Endothelial cell of umbilical vein (primary cell): ENCODE measurements at regions not wholly inside any gene's neighbourhood (a gene's known extent, or its start where the extent isn't known, plus 50 kb on each side); places are given as distances from the start of the nearest gene placed in this dataset.

Experiments used
- BruUV-seq: library from RNA; stranded (reverse); fragments of 400-500 nt; replicated peaks from 2 replicates; lab custom pipeline; 2021; lab: Mats Ljungman, UMichigan
- CTCF ChIA-PET: fragments of 300-600, 350-600 bp; sonication (Branson Sonifier 250); formaldehyde crosslinking; loops from one replicate; lab custom pipeline; 2021; ENCODE audit warnings: antibody characterized with exemption, inconsistent platforms; lab: Charles Lee
- POLR2A ChIA-PET: fragments of 300-600, 350-600 bp; sonication (Branson Sonifier 250); formaldehyde crosslinking; loops from one replicate; lab custom pipeline; 2021; ENCODE audit warnings: antibody characterized with exemption, inconsistent platforms; lab: Charles Lee
- DNase-seq: peaks from one replicate; pipeline ENCODE4 v3.0.0-alpha.2; 2011; ENCODE audit warnings: low read depth, low spot score
- FAIRE-seq: peaks from 2 replicates; lab custom pipeline; 2011; peaks lifted over from hg19 to GRCh38; lab: Jason Lieb, UNC
- H2AFZ ChIP-seq: 2 replicates; pipeline ENCODE4 v1.6.0; 2012; ENCODE audit warnings: low read depth, low read length, control low read depth, inconsistent platforms
- H3K27ac ChIP-seq: 2 replicates; pipeline ENCODE4 v1.5.1; 2011; ENCODE audit warnings: low read depth, mild to moderate bottlenecking, control low read depth, low read length, moderate library complexity; ENCODE audit not compliant: insufficient read depth
- H3K27me3 ChIP-seq, 2 experiments: 2 replicates each; pipeline versions ENCODE4 v1.6.0 to v1.6.1; 2011; ENCODE audit warnings: low read length in 2 of 2, mixed read lengths in 1 of 2; ENCODE audit not compliant: control insufficient read depth in 2 of 2, insufficient read depth in 2 of 2
- H3K36me3 ChIP-seq, 2 experiments: 2 replicates in 1 of 2; 3 replicates in 1 of 2; pipeline ENCODE4 v1.5.1; 2011; ENCODE audit warnings: low read length in 2 of 2, mild to moderate bottlenecking in 1 of 2, moderate library complexity in 1 of 2; ENCODE audit not compliant: control insufficient read depth in 2 of 2, insufficient read depth in 2 of 2; ENCODE audit errors: extremely low read depth in 1 of 2
- H3K4me1 ChIP-seq: 3 replicates; pipeline ENCODE4 v1.5.1; 2011; ENCODE audit warnings: mild to moderate bottlenecking, low read length; ENCODE audit not compliant: control insufficient read depth, insufficient read depth; ENCODE audit errors: extremely low read depth
- H3K4me2 ChIP-seq: 2 replicates; pipeline ENCODE4 v1.6.1; 2011; ENCODE audit warnings: low read length, control low read depth, mixed read lengths; ENCODE audit not compliant: insufficient read depth
- H3K4me3 ChIP-seq, 3 experiments: fragments of 200-600 bp in 1 of 3; sonication (generic), shearing (Covaris generic) in 1 of 3; replicated peaks in 1 of 3; 2 replicates each; pipeline ENCODE4 v1.5.1; 2011 to 2016; ENCODE audit warnings: control low read depth in 3 of 3, low read length in 3 of 3, mild to moderate bottlenecking in 2 of 3, inconsistent platforms in 1 of 3, low read depth in 1 of 3, moderate library complexity in 1 of 3; ENCODE audit not compliant: insufficient read depth in 1 of 3
- H3K79me2 ChIP-seq: 2 replicates; pipeline ENCODE4 v1.6.0; 2012; ENCODE audit warnings: low read length, inconsistent platforms; ENCODE audit not compliant: control insufficient read depth, insufficient read depth
- H3K9ac ChIP-seq: replicated peaks from 2 replicates; pipeline ENCODE3; 2011; ENCODE audit warnings: low read length, control low read depth; ENCODE audit not compliant: insufficient read depth; ENCODE audit errors: extremely low read depth
- H3K9me1 ChIP-seq: replicated peaks from 3 replicates; pipeline ENCODE4 v1.6.0; 2011; ENCODE audit warnings: mild to moderate bottlenecking, low read length; ENCODE audit not compliant: control insufficient read depth, insufficient read depth; ENCODE audit errors: extremely low read depth
- H3K9me3 ChIP-seq: replicated peaks from 2 replicates; pipeline ENCODE4 v1.5.1; 2012; ENCODE audit warnings: low read length, inconsistent platforms; ENCODE audit not compliant: control insufficient read depth, insufficient read depth
- H4K20me1 ChIP-seq: replicated peaks from 2 replicates; pipeline ENCODE3; 2011; ENCODE audit warnings: mild to moderate bottlenecking, low read length; ENCODE audit not compliant: control insufficient read depth, insufficient read depth; ENCODE audit errors: extremely low read depth
- CTCF ChIP-seq, 2 donors: IDR thresholded peaks; 1 replicate in 1 of 2; 2 replicates in 1 of 2; pipeline ENCODE4 v1.5.1; 2011; ENCODE audit warnings: low read length in 2 of 2, mild to moderate bottlenecking in 2 of 2, moderate library complexity in 2 of 2, control low read depth in 1 of 2, inconsistent platforms in 1 of 2, low read depth in 1 of 2; ENCODE audit not compliant: insufficient read depth in 1 of 2; ENCODE audit errors: extremely low read depth in 1 of 2
- EZH2 ChIP-seq: IDR thresholded peaks from 2 replicates; pipeline ENCODE4 v1.6.1; 2012; ENCODE audit warnings: borderline replicate concordance, low read depth, mild to moderate bottlenecking, moderate library complexity, low read length, inconsistent platforms; ENCODE audit not compliant: severe bottlenecking
- FOS ChIP-seq: IDR thresholded peaks from 2 replicates; pipeline ENCODE4 v1.6.1; 2011; ENCODE audit warnings: mild to moderate bottlenecking, low read length, moderate library complexity, borderline replicate concordance; ENCODE audit not compliant: insufficient read depth
- GATA2 ChIP-seq: IDR thresholded peaks from 2 replicates; pipeline ENCODE4 v1.7.0; 2011; ENCODE audit warnings: low read depth, mild to moderate bottlenecking, moderate library complexity, mixed read lengths, low read length; ENCODE audit not compliant: insufficient read length, insufficient read depth
- JUN ChIP-seq: IDR thresholded peaks from 2 replicates; pipeline ENCODE4 v1.6.1; 2011; ENCODE audit warnings: borderline replicate concordance, low read depth; ENCODE audit not compliant: insufficient read length, insufficient read depth
- MYC ChIP-seq: IDR thresholded peaks from one replicate; pipeline ENCODE4 v1.6.1; 2011; ENCODE audit warnings: mild to moderate bottlenecking, low read depth, low read length
- POLR2A ChIP-seq: IDR thresholded peaks from 2 replicates; pipeline ENCODE4 v1.6.1; 2012; ENCODE audit warnings: low read depth, mild to moderate bottlenecking, control low read depth, low read length
- POLR2AphosphoS5 ChIP-seq: IDR thresholded peaks from 2 replicates; pipeline ENCODE4 v1.6.1; 2012; ENCODE audit warnings: low read depth, mild to moderate bottlenecking, control low read depth, low read length, moderate library complexity; ENCODE audit not compliant: insufficient read depth
- dilution Hi-C: fragments of 300-500 bp; cut with MboI; formaldehyde crosslinking; loops from one replicate; pipeline ENCODE4 v1.15.0; 2019; ENCODE audit warnings: low sequenced_read_pairs; ENCODE audit not compliant: extremely low pct_ligation_motif_present
- intact Hi-C: fragments of 100-400 bp; cut with micrococcal nuclease; formaldehyde crosslinking; loops from one replicate; pipeline ENCODE4 v1.10.0; 2022
- TF ChIP-seq, protein P1 (sequence below): IDR thresholded peaks from 2 replicates; pipeline ENCODE4 v1.6.1; 2011; ENCODE audit not compliant: insufficient read depth, insufficient read length

GRCh38 chr2:220786216-220786615 is 785.9 kb downstream of the EPHA4 start:
- Histone ChIP-seq H3K9me3 (peaks cover 2% of the 10 kb centered on the region), H3K27me3 (no peaks in the 10 kb centered on the region), H3K27ac (no peak overlapping the region), H2AFZ (no peak overlapping the region), H3K9me1 (no peaks in the 10 kb centered on the region), H4K20me1 (no peaks in the 10 kb centered on the region), H3K9ac (no peak overlapping the region), H3K36me3 (no peaks in the 10 kb centered on the region), H3K4me1 (no peaks in the 10 kb centered on the region), H3K4me3 (no peak overlapping the region), H3K4me2 (no peak overlapping the region), H3K79me2 (no peaks in the 10 kb centered on the region)
- CTCF ChIA-PET: interaction anchor here (1.5 kb wide), 1 partner anchor 12 kb away, joined by 3 read pairs; no protein-coding TSS in a partner anchor
- POLR2A ChIA-PET: no interaction called here
- dilution Hi-C loops: no loop called here
- intact Hi-C loops: no loop called here
- no peak for DNase-seq
- TF ChIP-seq GATA2: no peak
- TF ChIP-seq CTCF (IDR thresholded peaks at IDR 0.05; ENCODE audit: extremely low read depth in 1 of 2, insufficient read depth in 1 of 2, low read depth in 1 of 2, low read length in 2 of 2): no peak
- no peak for TF ChIP-seq JUN
- no peak for TF ChIP-seq EZH2
- TF ChIP-seq POLR2AphosphoS5: no peak
- no peak for TF ChIP-seq POLR2A
- TF ChIP-seq MYC: no peak
- TF ChIP-seq FOS: no peak
- TF ChIP-seq, protein P1, sequence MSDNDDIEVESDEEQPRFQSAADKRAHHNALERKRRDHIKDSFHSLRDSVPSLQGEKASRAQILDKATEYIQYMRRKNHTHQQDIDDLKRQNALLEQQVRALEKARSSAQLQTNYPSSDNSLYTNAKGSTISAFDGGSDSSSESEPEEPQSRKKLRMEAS: no peak
- FAIRE-seq: no peak
- BruUV-seq: no TSS peak
